ENCODE measurements at regions not wholly inside any gene's neighbourhood (a gene's known extent, or its start where the extent isn't known, plus 50 kb on each side); places are given as distances from the start of the nearest gene placed in this dataset.

- ChIA-PET CTCF (no interaction called here), POLR2A (no interaction called here)
- no peak for DNase-seq (ENCODE audit: low read depth, low spot score)
- no peak overlapping the region for H3K4me3 ChIP-seq (ENCODE audit: low read depth, low read length)
- no peak for TF ChIP-seq CTCF (IDR thresholded peaks at IDR 0.05; ENCODE audit: insufficient read depth, low read length, missing control alignments)
Observed at GRCh38 chr4:10984815-10985214, 300.2 kb upstream of the CLNK start.

- no peak for TF ChIP-seq CTCF (IDR thresholded peaks at IDR 0.05; ENCODE audit: insufficient read depth, low read length, missing control alignments)
- no peak for DNase-seq (ENCODE audit: low read depth, low spot score)
- POLR2A ChIA-PET, result no interaction called here
- H3K4me3 ChIP-seq (ENCODE audit: low read depth, low read length), result no peak overlapping the region
- CTCF ChIA-PET, result no interaction called here
Observed at GRCh38 chr4:10983885-10984640, 299.5 kb upstream of the CLNK start.

GRCh38 chr4:10983268-10983667, 298.7 kb upstream of the CLNK start:
- no peak for DNase-seq (ENCODE audit: low read depth, low spot score)
- no peak for TF ChIP-seq CTCF (IDR thresholded peaks at IDR 0.05; ENCODE audit: insufficient read depth, low read length, missing control alignments)
- POLR2A ChIA-PET, result no interaction called here
- no peak overlapping the region for H3K4me3 ChIP-seq (ENCODE audit: low read depth, low read length)
- CTCF ChIA-PET, result no interaction called here

GRCh38 chr4:10982305-10982704, 297.7 kb upstream of the CLNK start:
- no peak for DNase-seq (ENCODE audit: low read depth, low spot score)
- H3K4me3 ChIP-seq (ENCODE audit: low read depth, low read length), result no peak overlapping the region
- CTCF ChIA-PET, result no interaction called here
- TF ChIP-seq CTCF (IDR thresholded peaks at IDR 0.05; ENCODE audit: insufficient read depth, low read length, missing control alignments), result no peak
- POLR2A ChIA-PET, result no interaction called here

GRCh38 chr4:10981576-10981975, 297.0 kb upstream of the CLNK start:
- no peak overlapping the region for H3K4me3 ChIP-seq (ENCODE audit: low read depth, low read length)
- DNase-seq (ENCODE audit: low read depth, low spot score), result no peak
- CTCF ChIA-PET, result no interaction called here
- POLR2A ChIA-PET, result no interaction called here
- no peak for TF ChIP-seq CTCF (IDR thresholded peaks at IDR 0.05; ENCODE audit: insufficient read depth, low read length, missing control alignments)

- ChIA-PET CTCF (no interaction called here), POLR2A (no interaction called here)
- no peak for DNase-seq (ENCODE audit: low read depth, low spot score)
- no peak for TF ChIP-seq CTCF (IDR thresholded peaks at IDR 0.05; ENCODE audit: insufficient read depth, low read length, missing control alignments)
- no peak overlapping the region for H3K4me3 ChIP-seq (ENCODE audit: low read depth, low read length)
Observed at GRCh38 chr4:10981096-10981495, 296.5 kb upstream of the CLNK start.

Measured in AG04449 (cell line).